GM18499 (cell line): ENCODE measurements at regions not wholly inside any gene's neighbourhood (a gene's known extent, or its start where the extent isn't known, plus 50 kb on each side); places are given as distances from the start of the nearest gene placed in this dataset.

ENCODE experiments used
- ATAC-seq: cut with Tn5 transposase; IDR thresholded peaks from one replicate; pipeline ENCODE4 v1.9.1; 2021; ENCODE audit warnings: moderate number of reproducible peaks; ENCODE audit not compliant: insufficient read depth, unreplicated experiment

GRCh38 chr5:163760498-163760897 is 255.1 kb downstream of the MAT2B start:
- no peak for ATAC-seq

- ATAC-seq, result no peak
Observed at GRCh38 chr5:163766936-163767670, 261.7 kb downstream of the MAT2B start.

- no peak for ATAC-seq
Observed at GRCh38 chr5:163770625-163771024, 265.2 kb downstream of the MAT2B start.

- no peak for ATAC-seq
Observed at GRCh38 chr5:163772241-163772640, 266.8 kb downstream of the MAT2B start.

GRCh38 chr5:163772644-163773043 is 267.2 kb downstream of the MAT2B start:
- ATAC-seq, result no peak

- ATAC-seq, result no peak
Observed at GRCh38 chr5:163773226-163773625, 267.8 kb downstream of the MAT2B start.

- ATAC-seq, result no peak
Observed at GRCh38 chr5:163789870-163790269, 284.5 kb downstream of the MAT2B start.

GRCh38 chr5:163790497-163790896 is 285.1 kb downstream of the MAT2B start:
- ATAC-seq, result no peak

GRCh38 chr5:163794993-163795392 is 289.6 kb downstream of the MAT2B start:
- ATAC-seq, result no peak

GRCh38 chr5:163807781-163808180 is 302.4 kb downstream of the MAT2B start:
- no peak for ATAC-seq

- no peak for ATAC-seq
Observed at GRCh38 chr5:163809473-163809872, 304.1 kb downstream of the MAT2B start.

- ATAC-seq, result no peak
Observed at GRCh38 chr5:163813900-163814299, 308.5 kb downstream of the MAT2B start.

GRCh38 chr5:163815240-163815791 is 309.9 kb downstream of the MAT2B start:
- no peak for ATAC-seq

GRCh38 chr5:163821142-163821541 is 315.7 kb downstream of the MAT2B start:
- no peak for ATAC-seq

GRCh38 chr5:163822548-163822947 is 317.1 kb downstream of the MAT2B start:
- ATAC-seq, result no peak

GRCh38 chr5:163825661-163826060 is 320.2 kb downstream of the MAT2B start:
- ATAC-seq, result no peak

- no peak for ATAC-seq
Observed at GRCh38 chr5:163826201-163826600, 320.8 kb downstream of the MAT2B start.

GRCh38 chr5:163832155-163832554 is 326.7 kb downstream of the MAT2B start:
- ATAC-seq, result no peak

GRCh38 chr5:163838738-163839137 is 333.3 kb downstream of the MAT2B start:
- no peak for ATAC-seq

GRCh38 chr5:163846512-163846911 is 341.1 kb downstream of the MAT2B start:
- no peak for ATAC-seq

GRCh38 chr5:163855754-163856153 is 350.3 kb downstream of the MAT2B start:
- no peak for ATAC-seq

GRCh38 chr5:163861670-163862069 is 356.3 kb downstream of the MAT2B start:
- no peak for ATAC-seq
